B cell (primary cell): ENCODE measurements at regions not wholly inside any gene's neighbourhood (a gene's known extent, or its start where the extent isn't known, plus 50 kb on each side); places are given as distances from the start of the nearest gene placed in this dataset.

Source experiments
- ATAC-seq: fragments of 200-7000 bp; cut with Tn5 transposase; one replicate; pipeline ENCODE4 v1.10.0; 2021; ENCODE audit warnings: low read depth, mild to moderate bottlenecking, moderate number of reproducible peaks, moderate library complexity
- CTCF ChIA-PET: fragments of 350-600 bp; sonication (Branson Sonifier 250); formaldehyde crosslinking; loops from one replicate; lab custom pipeline; 2021; ENCODE audit warnings: antibody characterized with exemption, inconsistent platforms; lab: Charles Lee
- POLR2A ChIA-PET: fragments of 350-600 bp; sonication (Branson Sonifier 250); formaldehyde crosslinking; loops from one replicate; lab custom pipeline; 2021; ENCODE audit warnings: antibody characterized with exemption; lab: Charles Lee
- DNase-seq: peaks from one replicate; pipeline ENCODE4 v3.0.0; 2013
- H2AFZ ChIP-seq: 2 replicates; pipeline ENCODE4 v1.6.1; 2012; ENCODE audit warnings: mild to moderate bottlenecking, low read depth, low read length; ENCODE audit not compliant: insufficient read depth, poor library complexity, severe bottlenecking
- H3K27ac ChIP-seq, 2 donors: 1 replicate in 1 of 2; 2 replicates in 1 of 2; pipeline ENCODE4 v1.5.1; 2012 to 2013; ENCODE audit warnings: low read length in 2 of 2, mild to moderate bottlenecking in 2 of 2, moderate library complexity in 1 of 2
- H3K27me3 ChIP-seq, 4 experiments: fragments of 200-600 bp in 1 of 4; sonication (generic) in 1 of 4; replicated peaks in 1 of 4; 1 replicate in 2 of 4; 2 replicates in 2 of 4; pipeline versions ENCODE4 v1.6.1 to v1.7.0; 2013 to 2016; ENCODE audit warnings: low read length in 3 of 4, mild to moderate bottlenecking in 2 of 4, mixed read lengths in 1 of 4, moderate library complexity in 1 of 4; ENCODE audit not compliant: insufficient read depth in 4 of 4, control insufficient read depth in 3 of 4; ENCODE audit errors: control extremely low read depth in 1 of 4
- H3K36me3 ChIP-seq, 2 experiments: replicated peaks in 1 of 2; 1 replicate in 1 of 2; 2 replicates in 1 of 2; pipeline versions ENCODE4 v1.6.1 to v1.7.1; 2013; ENCODE audit warnings: low read length in 1 of 2; ENCODE audit not compliant: insufficient read depth in 2 of 2, control insufficient read depth in 1 of 2; ENCODE audit errors: control extremely low read depth in 1 of 2, extremely low read depth in 1 of 2
- H3K4me1 ChIP-seq, 2 donors: fragments of 200-600 bp in 1 of 2; sonication (generic) in 1 of 2; 1 replicate in 1 of 2; 2 replicates in 1 of 2; pipeline versions ENCODE4 v1.5.1 to v1.6.1; 2013 to 2017; ENCODE audit warnings: low read length in 2 of 2; ENCODE audit not compliant: control insufficient read depth in 2 of 2, insufficient read depth in 2 of 2
- H3K4me2 ChIP-seq: replicated peaks from 2 replicates; pipeline ENCODE3; 2012; ENCODE audit warnings: mild to moderate bottlenecking, low read depth, low read length; ENCODE audit not compliant: poor library complexity, severe bottlenecking
- H3K4me3 ChIP-seq, 5 experiments: fragments of 200-600 bp in 1 of 5; sonication (generic) in 1 of 5; 1 replicate in 3 of 5; 2 replicates in 2 of 5; pipeline versions ENCODE4 v1.5.1 to v1.7.0; 2011 to 2016; ENCODE audit warnings: low read length in 4 of 5, mild to moderate bottlenecking in 4 of 5, low read depth in 2 of 5, control low read depth in 1 of 5, moderate library complexity in 1 of 5; ENCODE audit not compliant: insufficient read depth in 1 of 5; ENCODE audit errors: control extremely low read depth in 1 of 5, extremely low read depth in 1 of 5
- H3K79me2 ChIP-seq: fragments of 200-600 bp; sonication (generic); one replicate; pipeline ENCODE4 v1.6.0; 2016; ENCODE audit warnings: low read length; ENCODE audit not compliant: control insufficient read depth, insufficient read depth
- H3K9ac ChIP-seq: fragments of 200-600 bp; sonication (generic); 2 replicates; pipeline ENCODE4 v1.6.1; 2017; ENCODE audit warnings: mild to moderate bottlenecking, low read length, moderate library complexity
- H3K9me3 ChIP-seq, 3 donors: one replicate each; pipeline versions ENCODE4 v1.6.1 to v1.7.1; 2013; ENCODE audit warnings: low read length in 2 of 3; ENCODE audit not compliant: control insufficient read depth in 2 of 3, insufficient read depth in 1 of 3; ENCODE audit errors: control extremely low read depth in 1 of 3
- H4K20me1 ChIP-seq: 2 replicates; pipeline ENCODE4 v1.6.0; 2012; ENCODE audit warnings: mild to moderate bottlenecking, low read length; ENCODE audit not compliant: insufficient read depth, control insufficient read depth, poor library complexity, severe bottlenecking
- H3K27ac Mint-ChIP-seq: one replicate; pipeline ENCODE4 v1.8.0; 2021; ENCODE audit warnings: mixed read lengths
- H3K27me3 Mint-ChIP-seq: one replicate; pipeline ENCODE4 v1.8.0; 2021; ENCODE audit warnings: mixed read lengths
- H3K4me1 Mint-ChIP-seq: one replicate; pipeline ENCODE4 v1.8.0; 2021; ENCODE audit warnings: mixed read lengths
- H3K4me3 Mint-ChIP-seq: one replicate; pipeline ENCODE4 v1.8.0; 2021; ENCODE audit warnings: mixed read lengths
- H3K9me3 Mint-ChIP-seq: one replicate; pipeline ENCODE4 v1.8.0; 2022; ENCODE audit warnings: mixed read lengths; ENCODE audit not compliant: insufficient read depth
- EZH2 ChIP-seq: IDR thresholded peaks from 2 replicates; pipeline ENCODE4 v1.6.1; 2012; ENCODE audit warnings: borderline replicate concordance, low read depth, mild to moderate bottlenecking, moderate library complexity, low read length; ENCODE audit not compliant: insufficient read depth, poor library complexity, severe bottlenecking
- WGBS: methylation state at CpG from one replicate; pipeline ENCODE4 v1.1.5; 2013; ENCODE audit warnings: missing lambda C conversion rate; ENCODE audit not compliant: insufficient coverage; 5-methylcytosine and 5-hydroxymethylcytosine counted together
- intact Hi-C: fragments of 100-400 bp; cut with micrococcal nuclease; formaldehyde crosslinking; loops from one replicate; pipeline ENCODE4 v1.10.0; 2022
- TF ChIP-seq, protein P1 (sequence below): fragments of 200-600 bp; IDR thresholded peaks from one replicate; pipeline ENCODE4 v1.8.0; 2022; ENCODE audit warnings: antibody characterized with exemption, mild to moderate bottlenecking

DNA sequence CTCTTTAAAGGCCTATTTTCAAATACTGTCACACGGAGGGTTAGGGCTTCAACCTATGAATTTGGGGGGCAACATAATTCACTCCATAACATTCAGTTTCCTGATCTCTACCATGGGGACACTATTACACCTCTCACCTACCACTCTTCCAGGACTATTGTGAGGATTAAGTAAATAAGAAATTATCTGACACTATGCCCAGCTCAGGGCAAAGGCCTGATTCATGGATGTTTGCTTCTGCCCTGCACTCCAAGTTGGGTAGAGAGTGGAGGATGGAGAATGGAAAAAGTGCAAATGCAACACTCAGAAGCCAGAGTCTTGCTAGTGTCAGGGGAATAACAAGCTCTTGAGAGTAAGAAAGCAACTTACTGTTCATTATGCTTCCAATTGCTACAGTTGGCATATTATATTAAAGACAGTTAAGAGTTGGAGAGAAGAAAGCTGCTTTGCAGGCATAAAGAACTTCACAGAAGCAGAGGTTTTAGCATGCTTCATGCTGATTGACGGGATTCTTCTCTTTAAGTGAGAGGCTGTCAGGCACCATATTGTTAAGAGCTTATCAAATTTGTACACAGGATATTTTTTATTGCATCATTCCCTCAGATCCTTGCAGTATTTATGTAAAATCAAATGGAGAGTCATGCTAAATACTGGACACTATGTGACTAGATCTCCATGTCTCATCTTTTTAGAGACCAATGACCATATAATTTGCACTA is 375.3 kb downstream of the VPS13C start:
- Histone ChIP-seq H3K27me3 (no peaks in the 10 kb centered on the region), H3K79me2 (no peaks in the 10 kb centered on the region), H2AFZ (no peak overlapping the region), H3K4me3 (no peak overlapping the region), H3K4me1 (no peaks in the 10 kb centered on the region), H3K9ac (no peak overlapping the region), H4K20me1 (no peaks in the 10 kb centered on the region), H3K36me3 (no peaks in the 10 kb centered on the region), H3K4me2 (no peak overlapping the region), H3K27ac (no peak overlapping the region), H3K9me3 (no peaks in the 10 kb centered on the region)
- H3K4me3 Mint-ChIP-seq, result no peak overlapping the region
- DNase-seq (no peak), ATAC-seq (no peak)
- peaks cover 2% of the 10 kb centered on the region for H3K9me3 Mint-ChIP-seq
- TF ChIP-seq, protein P1, sequence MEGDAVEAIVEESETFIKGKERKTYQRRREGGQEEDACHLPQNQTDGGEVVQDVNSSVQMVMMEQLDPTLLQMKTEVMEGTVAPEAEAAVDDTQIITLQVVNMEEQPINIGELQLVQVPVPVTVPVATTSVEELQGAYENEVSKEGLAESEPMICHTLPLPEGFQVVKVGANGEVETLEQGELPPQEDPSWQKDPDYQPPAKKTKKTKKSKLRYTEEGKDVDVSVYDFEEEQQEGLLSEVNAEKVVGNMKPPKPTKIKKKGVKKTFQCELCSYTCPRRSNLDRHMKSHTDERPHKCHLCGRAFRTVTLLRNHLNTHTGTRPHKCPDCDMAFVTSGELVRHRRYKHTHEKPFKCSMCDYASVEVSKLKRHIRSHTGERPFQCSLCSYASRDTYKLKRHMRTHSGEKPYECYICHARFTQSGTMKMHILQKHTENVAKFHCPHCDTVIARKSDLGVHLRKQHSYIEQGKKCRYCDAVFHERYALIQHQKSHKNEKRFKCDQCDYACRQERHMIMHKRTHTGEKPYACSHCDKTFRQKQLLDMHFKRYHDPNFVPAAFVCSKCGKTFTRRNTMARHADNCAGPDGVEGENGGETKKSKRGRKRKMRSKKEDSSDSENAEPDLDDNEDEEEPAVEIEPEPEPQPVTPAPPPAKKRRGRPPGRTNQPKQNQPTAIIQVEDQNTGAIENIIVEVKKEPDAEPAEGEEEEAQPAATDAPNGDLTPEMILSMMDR, result no peak
- no peak for TF ChIP-seq EZH2
- H3K27me3 Mint-ChIP-seq, result peaks cover 8% of the 10 kb centered on the region
- no peaks in the 10 kb centered on the region for H3K4me1 Mint-ChIP-seq
- WGBS, result no CpG with 5 or more reads among the region's 2 CpGs
- ChIA-PET POLR2A (no interaction called here), CTCF (no interaction called here)
- no peak overlapping the region for H3K27ac Mint-ChIP-seq
- intact Hi-C loops, result no loop called here

DNA sequence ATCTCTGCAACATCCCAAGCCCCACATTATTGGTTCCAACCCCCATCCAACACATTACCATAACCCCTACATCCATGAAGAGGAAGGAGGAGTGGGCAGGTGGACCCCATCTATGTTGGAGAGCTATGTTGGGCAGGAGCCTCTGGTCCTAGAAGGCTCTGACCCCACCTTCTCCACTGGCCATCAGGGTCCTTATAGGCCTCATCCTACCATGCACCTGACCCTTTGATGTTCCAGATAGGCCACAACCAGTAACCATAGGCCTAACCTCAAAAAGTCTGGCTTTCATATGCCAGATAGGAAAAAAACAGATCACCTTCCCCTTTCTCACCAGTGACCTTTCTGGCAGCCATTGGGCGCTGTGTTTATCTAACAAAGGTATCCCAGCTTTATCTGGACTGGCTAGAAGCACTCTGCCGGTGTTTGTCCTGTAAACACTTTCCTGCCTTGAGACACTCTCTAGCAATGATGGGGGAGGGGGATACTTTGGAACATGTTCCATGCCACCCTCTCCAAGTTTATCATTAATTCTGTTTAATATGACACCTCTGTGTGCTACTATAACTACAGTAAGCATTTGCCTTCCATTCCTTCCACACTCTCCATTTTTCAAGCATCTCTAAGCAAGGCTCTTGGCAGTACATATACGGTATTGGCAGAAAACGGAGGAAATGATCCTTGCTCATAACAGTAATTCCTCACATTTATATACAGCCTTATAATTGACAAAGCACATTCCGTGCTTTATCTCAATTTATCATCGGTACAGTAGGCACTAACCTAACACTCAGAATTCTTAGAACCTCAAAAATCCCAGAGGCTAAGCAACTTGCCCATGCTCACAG is 377.1 kb downstream of the VPS13C start:
- no peaks in the 10 kb centered on the region for H3K36me3 ChIP-seq
- H3K9ac ChIP-seq, result no peak overlapping the region
- H3K4me3 Mint-ChIP-seq, result no peak overlapping the region
- no peaks in the 10 kb centered on the region for H3K4me1 ChIP-seq
- H3K9me3 ChIP-seq, result no peaks in the 10 kb centered on the region
- no peak overlapping the region for H3K27ac ChIP-seq
- intact Hi-C loops, result no loop called here
- H3K27me3 ChIP-seq, result no peaks in the 10 kb centered on the region
- no peak overlapping the region for H3K27ac Mint-ChIP-seq
- TF ChIP-seq EZH2, result no peak
- TF ChIP-seq, protein P1, result no peak
- ATAC-seq (no peak), DNase-seq (no peak)
- H3K4me2 ChIP-seq, result no peak overlapping the region
- H3K4me3 ChIP-seq, result no peak overlapping the region
- peaks cover 8% of the 10 kb centered on the region for H3K27me3 Mint-ChIP-seq
- H2AFZ ChIP-seq, result no peak overlapping the region
- peaks cover 2% of the 10 kb centered on the region for H3K9me3 Mint-ChIP-seq
- ChIA-PET POLR2A (no interaction called here), CTCF (no interaction called here)
- 94% methylated on average over 4 of the region's 6 CpGs for WGBS
- H4K20me1 ChIP-seq, result no peaks in the 10 kb centered on the region
- H3K79me2 ChIP-seq, result no peaks in the 10 kb centered on the region
- H3K4me1 Mint-ChIP-seq, result no peaks in the 10 kb centered on the region
